ENCODE measurements at regions not wholly inside any gene's neighbourhood (a gene's known extent, or its start where the extent isn't known, plus 50 kb on each side); places are given as distances from the start of the nearest gene placed in this dataset.

DNA sequence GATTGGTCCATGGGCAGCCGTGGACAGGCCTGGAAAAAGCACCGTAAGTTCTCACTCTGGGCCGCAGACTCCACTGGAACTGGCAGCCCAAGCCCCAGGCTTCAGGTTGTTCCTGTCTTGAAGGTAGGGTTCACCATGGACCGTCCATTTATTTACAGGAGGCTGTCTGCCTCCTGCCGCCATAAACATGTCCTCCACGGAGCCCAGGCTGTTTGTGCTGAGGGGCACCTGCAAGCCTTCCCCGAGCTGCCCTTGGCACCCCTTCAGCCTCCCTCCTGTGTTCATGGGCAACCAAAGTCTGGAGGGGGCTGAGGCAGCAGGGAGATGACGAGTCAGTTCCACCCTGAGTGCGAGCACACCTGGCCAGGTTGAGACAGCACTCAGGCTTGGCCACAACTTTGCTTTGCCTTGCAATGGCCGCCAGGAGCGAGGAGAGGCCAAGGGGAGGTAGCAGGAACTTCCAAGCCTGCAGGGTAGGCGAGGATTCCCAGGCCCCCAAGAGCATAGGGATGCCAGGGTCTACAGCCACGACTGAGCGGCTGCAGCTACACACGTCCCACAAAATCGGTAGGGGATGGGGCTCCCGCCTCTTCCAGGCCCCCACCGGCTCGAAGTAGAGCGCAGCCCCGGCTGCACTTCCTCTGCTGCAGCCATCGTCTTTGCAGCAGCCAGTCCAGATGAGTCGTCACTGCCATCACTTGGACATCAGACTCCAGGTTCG, 1625.6 kb upstream of the ACO1 start:
- no peak overlapping the region for H2AFZ ChIP-seq (ENCODE audit: low read depth, low read length, poor library complexity, severe bottlenecking)
- no peaks in the 10 kb centered on the region; a peak in 1 of 4 replicates for H3K36me3 ChIP-seq (ENCODE audit: control insufficient read depth in 1 of 2, insufficient read depth in 2 of 2, low read length in 2 of 2)
- TF ChIP-seq RAD21 (IDR thresholded peaks at IDR 0.05; ENCODE audit: low read depth) (no peak), ZFX (IDR thresholded peaks at IDR 0.05) (no peak), ELF1 (IDR thresholded peaks at IDR 0.05; ENCODE audit: borderline replicate concordance, low read depth) (no peak), POLR2A (IDR thresholded peaks at IDR 0.05; ENCODE audit: borderline replicate concordance, extremely low read depth, insufficient read depth, insufficient read length) (no peak), SIN3A (IDR thresholded peaks at IDR 0.05; ENCODE audit: low read depth) (no peak), POLR2AphosphoS5 (IDR thresholded peaks at IDR 0.05; ENCODE audit: low read depth, low read length) (no peak), SRF (IDR thresholded peaks at IDR 0.05; ENCODE audit: low read depth) (no peak), SP1 (IDR thresholded peaks at IDR 0.05; ENCODE audit: low read depth) (no peak)
- TF ChIP-seq, protein P1, sequence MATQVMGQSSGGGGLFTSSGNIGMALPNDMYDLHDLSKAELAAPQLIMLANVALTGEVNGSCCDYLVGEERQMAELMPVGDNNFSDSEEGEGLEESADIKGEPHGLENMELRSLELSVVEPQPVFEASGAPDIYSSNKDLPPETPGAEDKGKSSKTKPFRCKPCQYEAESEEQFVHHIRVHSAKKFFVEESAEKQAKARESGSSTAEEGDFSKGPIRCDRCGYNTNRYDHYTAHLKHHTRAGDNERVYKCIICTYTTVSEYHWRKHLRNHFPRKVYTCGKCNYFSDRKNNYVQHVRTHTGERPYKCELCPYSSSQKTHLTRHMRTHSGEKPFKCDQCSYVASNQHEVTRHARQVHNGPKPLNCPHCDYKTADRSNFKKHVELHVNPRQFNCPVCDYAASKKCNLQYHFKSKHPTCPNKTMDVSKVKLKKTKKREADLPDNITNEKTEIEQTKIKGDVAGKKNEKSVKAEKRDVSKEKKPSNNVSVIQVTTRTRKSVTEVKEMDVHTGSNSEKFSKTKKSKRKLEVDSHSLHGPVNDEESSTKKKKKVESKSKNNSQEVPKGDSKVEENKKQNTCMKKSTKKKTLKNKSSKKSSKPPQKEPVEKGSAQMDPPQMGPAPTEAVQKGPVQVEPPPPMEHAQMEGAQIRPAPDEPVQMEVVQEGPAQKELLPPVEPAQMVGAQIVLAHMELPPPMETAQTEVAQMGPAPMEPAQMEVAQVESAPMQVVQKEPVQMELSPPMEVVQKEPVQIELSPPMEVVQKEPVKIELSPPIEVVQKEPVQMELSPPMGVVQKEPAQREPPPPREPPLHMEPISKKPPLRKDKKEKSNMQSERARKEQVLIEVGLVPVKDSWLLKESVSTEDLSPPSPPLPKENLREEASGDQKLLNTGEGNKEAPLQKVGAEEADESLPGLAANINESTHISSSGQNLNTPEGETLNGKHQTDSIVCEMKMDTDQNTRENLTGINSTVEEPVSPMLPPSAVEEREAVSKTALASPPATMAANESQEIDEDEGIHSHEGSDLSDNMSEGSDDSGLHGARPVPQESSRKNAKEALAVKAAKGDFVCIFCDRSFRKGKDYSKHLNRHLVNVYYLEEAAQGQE (IDR thresholded peaks at IDR 0.05; ENCODE audit: low read depth): no peak
- TF ChIP-seq, protein P2, sequence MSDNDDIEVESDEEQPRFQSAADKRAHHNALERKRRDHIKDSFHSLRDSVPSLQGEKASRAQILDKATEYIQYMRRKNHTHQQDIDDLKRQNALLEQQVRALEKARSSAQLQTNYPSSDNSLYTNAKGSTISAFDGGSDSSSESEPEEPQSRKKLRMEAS (IDR thresholded peaks at IDR 0.05): no peak
- TF ChIP-seq, protein P3, sequence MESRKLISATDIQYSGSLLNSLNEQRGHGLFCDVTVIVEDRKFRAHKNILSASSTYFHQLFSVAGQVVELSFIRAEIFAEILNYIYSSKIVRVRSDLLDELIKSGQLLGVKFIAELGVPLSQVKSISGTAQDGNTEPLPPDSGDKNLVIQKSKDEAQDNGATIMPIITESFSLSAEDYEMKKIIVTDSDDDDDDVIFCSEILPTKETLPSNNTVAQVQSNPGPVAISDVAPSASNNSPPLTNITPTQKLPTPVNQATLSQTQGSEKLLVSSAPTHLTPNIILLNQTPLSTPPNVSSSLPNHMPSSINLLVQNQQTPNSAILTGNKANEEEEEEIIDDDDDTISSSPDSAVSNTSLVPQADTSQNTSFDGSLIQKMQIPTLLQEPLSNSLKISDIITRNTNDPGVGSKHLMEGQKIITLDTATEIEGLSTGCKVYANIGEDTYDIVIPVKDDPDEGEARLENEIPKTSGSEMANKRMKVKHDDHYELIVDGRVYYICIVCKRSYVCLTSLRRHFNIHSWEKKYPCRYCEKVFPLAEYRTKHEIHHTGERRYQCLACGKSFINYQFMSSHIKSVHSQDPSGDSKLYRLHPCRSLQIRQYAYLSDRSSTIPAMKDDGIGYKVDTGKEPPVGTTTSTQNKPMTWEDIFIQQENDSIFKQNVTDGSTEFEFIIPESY (IDR thresholded peaks at IDR 0.05; ENCODE audit: extremely low read depth, insufficient replicate concordance, low read length): no peak
- TF ChIP-seq, protein P4, sequence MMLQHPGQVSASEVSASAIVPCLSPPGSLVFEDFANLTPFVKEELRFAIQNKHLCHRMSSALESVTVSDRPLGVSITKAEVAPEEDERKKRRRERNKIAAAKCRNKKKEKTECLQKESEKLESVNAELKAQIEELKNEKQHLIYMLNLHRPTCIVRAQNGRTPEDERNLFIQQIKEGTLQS (IDR thresholded peaks at IDR 0.05): no peak
- no peaks in the 10 kb centered on the region for H4K20me1 ChIP-seq (ENCODE audit: insufficient read depth)
- H3K4me3 ChIP-seq (replicated peaks in 1 of 2; ENCODE audit: low read depth in 1 of 2, low read length in 2 of 2): no peak overlapping the region
- H3K27ac ChIP-seq (ENCODE audit: low read depth, low read length): no peak overlapping the region
- no peaks in the 10 kb centered on the region; a peak in 1 of 4 replicates for H3K9me3 ChIP-seq (ENCODE audit: control insufficient read depth in 1 of 2, insufficient read depth in 1 of 2, low read depth in 1 of 2, low read length in 2 of 2)
- DNase-seq (ENCODE audit: low read depth, low spot score): no peak
- RAD21 ChIA-PET (ENCODE audit: low non-redundant PET in 1 of 2, low total read pairs in 2 of 2, uncharacterized antibody in 2 of 2, unreplicated experiment in 2 of 2): no interaction called here
- H3K27me3 ChIP-seq (ENCODE audit: insufficient read depth, low read length): no peaks in the 10 kb centered on the region
- no TSS peak for BruUV-seq (replicated peaks)
- H3K79me2 ChIP-seq (ENCODE audit: insufficient read depth, low read length): no peaks in the 10 kb centered on the region
- no peak for ATAC-seq
- CTCF ChIA-PET: no interaction called here
- intact Hi-C loops (cut with micrococcal nuclease): no loop called here
- no peak overlapping the region for H3K4me2 ChIP-seq (ENCODE audit: low read length)
- H3K9me2 ChIP-seq (ENCODE audit: insufficient read depth): no peaks in the 10 kb centered on the region
- no peak overlapping the region for H3K9ac ChIP-seq (ENCODE audit: low read length)
- POLR2A ChIA-PET: no interaction called here
- H3K4me1 ChIP-seq (ENCODE audit: control insufficient read depth in 1 of 2, insufficient read depth in 2 of 2, low read length in 2 of 2): no peaks in the 10 kb centered on the region
